ENCODE measurements at regions not wholly inside any gene's neighbourhood (a gene's known extent, or its start where the extent isn't known, plus 50 kb on each side); places are given as distances from the start of the nearest gene placed in this dataset.

DNA sequence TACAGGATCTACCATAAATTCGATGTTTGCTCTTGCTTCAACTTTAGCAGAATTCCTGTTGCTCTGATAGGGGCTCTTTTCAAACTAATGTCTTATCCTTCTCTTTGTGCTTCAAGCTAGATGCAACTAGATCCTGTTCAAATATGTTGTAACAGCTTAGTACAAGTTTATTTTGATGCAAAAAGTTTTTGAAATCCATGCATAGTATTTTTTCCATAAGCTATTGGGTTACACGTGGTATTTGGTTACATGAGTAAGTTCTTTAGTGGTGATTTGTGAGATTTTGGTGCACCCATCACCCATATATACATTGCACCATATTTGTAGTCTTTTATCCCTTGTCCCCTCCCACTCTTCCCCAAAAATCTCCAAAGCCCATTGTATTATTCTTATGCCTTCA, 907.7 kb downstream of the LTN1 start:
- Histone ChIP-seq H3K4me1 (ENCODE audit: insufficient read depth, low read length) (no peaks in the 10 kb centered on the region), H3K9me3 (ENCODE audit: insufficient read depth, low read depth, low read length) (no peaks in the 10 kb centered on the region), H3K36me3 (ENCODE audit: insufficient read depth, low read length) (no peaks in the 10 kb centered on the region), H3K27me3 (ENCODE audit: insufficient read depth, low read length) (no peaks in the 10 kb centered on the region), H3K27ac (ENCODE audit: low read depth, low read length) (no peak overlapping the region), H3K9ac (ENCODE audit: low read depth, low read length) (no peak overlapping the region), H3K4me3 (ENCODE audit: low read length) (no peak overlapping the region)
- 90% methylated on average over 2 of the region's 2 CpGs for WGBS

DNA sequence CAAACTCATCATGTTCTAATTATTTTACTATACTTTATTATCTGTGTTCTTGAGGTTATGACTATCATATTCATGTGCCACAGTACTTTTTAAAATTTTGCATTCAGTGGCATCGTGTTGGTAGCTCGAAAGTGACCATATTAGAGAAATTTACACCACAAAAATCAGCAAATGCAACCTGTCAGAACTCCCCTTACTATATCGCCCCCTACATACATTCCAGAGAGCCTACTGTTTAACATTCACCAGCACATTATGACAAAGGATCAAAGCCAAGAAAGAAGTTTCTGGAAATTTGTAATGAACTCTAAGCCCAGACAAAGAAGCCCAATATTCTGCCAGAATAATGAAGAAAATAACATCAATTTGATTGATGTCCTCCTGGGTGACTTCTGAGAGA, 909.3 kb downstream of the LTN1 start:
- no peak overlapping the region for H3K4me3 ChIP-seq (ENCODE audit: low read length)
- WGBS, result 88% methylated on average over 3 of the region's 3 CpGs
- H3K27me3 ChIP-seq (ENCODE audit: insufficient read depth, low read length), result no peaks in the 10 kb centered on the region
- H3K4me1 ChIP-seq (ENCODE audit: insufficient read depth, low read length), result no peaks in the 10 kb centered on the region
- H3K9ac ChIP-seq (ENCODE audit: low read depth, low read length), result no peak overlapping the region
- H3K36me3 ChIP-seq (ENCODE audit: insufficient read depth, low read length), result no peaks in the 10 kb centered on the region
- H3K27ac ChIP-seq (ENCODE audit: low read depth, low read length), result no peak overlapping the region
- no peaks in the 10 kb centered on the region for H3K9me3 ChIP-seq (ENCODE audit: insufficient read depth, low read depth, low read length)

DNA sequence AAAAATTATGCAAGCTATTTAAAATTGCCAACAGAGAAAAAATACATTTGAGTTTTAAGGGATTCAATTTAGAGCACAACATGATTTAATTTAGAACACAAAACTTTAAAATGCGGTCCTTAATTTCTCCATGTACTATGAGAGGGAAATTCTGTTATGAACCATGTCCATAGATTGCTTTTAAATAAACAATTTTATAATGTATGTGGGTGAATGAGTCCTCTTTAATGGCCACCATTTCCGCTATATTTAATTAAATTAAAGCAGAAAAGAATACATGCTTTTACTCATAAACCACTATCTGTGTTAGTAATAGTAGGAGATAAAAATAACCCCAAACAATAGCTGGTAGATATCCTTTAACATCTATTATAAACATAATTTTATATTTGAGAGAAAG, 914.6 kb downstream of the LTN1 start:
- Histone ChIP-seq H3K36me3 (ENCODE audit: insufficient read depth, low read length) (no peaks in the 10 kb centered on the region), H3K9ac (ENCODE audit: low read depth, low read length) (no peak overlapping the region), H3K4me3 (ENCODE audit: low read length) (no peak overlapping the region), H3K27me3 (ENCODE audit: insufficient read depth, low read length) (no peaks in the 10 kb centered on the region), H3K4me1 (ENCODE audit: insufficient read depth, low read length) (no peaks in the 10 kb centered on the region), H3K9me3 (ENCODE audit: insufficient read depth, low read depth, low read length) (0 out of 2 replicates have a peak, but pooled peaks cover 4% of the 10 kb centered on the region), H3K27ac (ENCODE audit: low read depth, low read length) (no peak overlapping the region)
- WGBS, result no CpG with 5 or more reads among the region's 2 CpGs

DNA sequence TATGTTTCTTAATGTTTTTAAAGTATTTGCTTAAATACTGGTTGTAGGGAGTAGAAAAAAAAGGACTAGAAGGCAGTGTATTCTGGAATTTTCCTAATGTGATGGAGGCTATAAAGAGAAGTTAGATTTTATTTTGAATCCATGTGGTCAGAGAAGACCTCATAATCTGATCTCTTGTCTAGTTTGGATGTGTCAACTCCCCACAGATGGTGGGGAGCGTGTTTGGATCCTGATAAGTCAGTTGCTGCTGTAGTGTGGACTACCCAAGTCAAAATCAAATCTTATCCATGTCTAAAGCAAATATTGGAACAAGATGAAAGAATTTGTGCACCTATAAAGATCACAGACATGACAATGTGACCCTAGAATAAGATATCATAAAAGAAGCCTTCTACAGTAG, 918.0 kb downstream of the LTN1 start:
- Histone ChIP-seq H3K9me3 (ENCODE audit: insufficient read depth, low read depth, low read length) (0 out of 2 replicates have a peak, but pooled peaks cover 8% of the 10 kb centered on the region), H3K36me3 (ENCODE audit: insufficient read depth, low read length) (no peaks in the 10 kb centered on the region), H3K27me3 (ENCODE audit: insufficient read depth, low read length) (no peaks in the 10 kb centered on the region), H3K4me3 (ENCODE audit: low read length) (no peak overlapping the region), H3K4me1 (ENCODE audit: insufficient read depth, low read length) (peaks cover 4% of the 10 kb centered on the region), H3K27ac (ENCODE audit: low read depth, low read length) (no peak overlapping the region), H3K9ac (ENCODE audit: low read depth, low read length) (no peak overlapping the region)
- WGBS, result no CpG with 5 or more reads among the region's 1 CpG

DNA sequence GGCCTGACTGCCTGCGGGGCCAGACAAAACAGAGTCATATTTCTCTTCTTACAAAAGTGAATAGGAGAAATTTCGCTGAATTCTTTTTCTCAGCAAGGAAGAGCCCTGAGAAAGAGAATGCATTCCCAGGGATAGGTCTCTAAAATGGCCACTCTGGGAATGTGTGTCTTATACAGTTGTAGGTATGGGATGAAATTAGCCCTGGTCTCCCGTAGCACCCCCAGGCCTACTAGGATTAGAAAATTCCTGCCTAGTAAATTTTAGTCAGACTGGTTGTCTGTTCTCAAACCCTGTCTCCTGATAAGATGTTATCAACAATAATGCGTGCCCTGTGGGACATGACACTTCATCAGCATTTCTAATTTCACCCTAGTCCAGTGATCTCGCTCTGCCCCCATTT, 920.1 kb downstream of the LTN1 start:
- Histone ChIP-seq H3K9me3 (ENCODE audit: insufficient read depth, low read depth, low read length) (0 out of 2 replicates have a peak, but pooled peaks cover 8% of the 10 kb centered on the region), H3K36me3 (ENCODE audit: insufficient read depth, low read length) (no peaks in the 10 kb centered on the region), H3K4me3 (ENCODE audit: low read length) (no peak overlapping the region), H3K4me1 (ENCODE audit: insufficient read depth, low read length) (peaks cover 19% of the 10 kb centered on the region), H3K27me3 (ENCODE audit: insufficient read depth, low read length) (no peaks in the 10 kb centered on the region), H3K9ac (ENCODE audit: low read depth, low read length) (no peak overlapping the region), H3K27ac (ENCODE audit: low read depth, low read length) (no peak overlapping the region)
- 78% methylated on average over 5 of the region's 5 CpGs for WGBS

DNA sequence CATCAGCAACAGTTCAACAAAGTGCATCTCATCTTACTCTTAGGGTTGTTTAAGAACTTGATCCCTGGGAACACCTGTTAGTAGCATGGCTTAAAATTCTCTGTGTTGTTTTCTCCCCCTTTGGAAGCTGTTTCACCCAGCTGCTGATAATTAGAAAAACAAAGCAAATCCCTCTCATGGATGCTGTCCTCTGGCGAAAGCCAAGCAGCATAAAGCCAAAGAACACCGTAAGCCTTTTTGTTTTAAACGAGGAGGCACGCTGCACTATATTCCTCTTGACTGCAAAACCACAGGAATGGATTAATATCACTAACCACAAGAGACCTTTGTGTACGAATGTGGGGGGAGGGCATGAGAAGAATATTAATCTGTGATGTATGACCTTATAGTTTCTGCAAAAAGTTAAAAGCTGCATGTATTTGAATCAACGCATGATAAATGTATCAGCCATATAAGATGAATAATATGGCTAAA, 923.2 kb downstream of the LTN1 start:
- WGBS, result 33% methylated on average over 6 of the region's 6 CpGs
- H3K4me3 ChIP-seq (ENCODE audit: low read length), result peak overlapping the region; percentile 12; the same call in 1 of the 2 replicates
- H3K9ac ChIP-seq (ENCODE audit: low read depth, low read length), result no peak overlapping the region
- no peaks in the 10 kb centered on the region for H3K36me3 ChIP-seq (ENCODE audit: insufficient read depth, low read length)
- H3K4me1 ChIP-seq (ENCODE audit: insufficient read depth, low read length), result peaks cover 19% of the 10 kb centered on the region
- H3K27me3 ChIP-seq (ENCODE audit: insufficient read depth, low read length), result no peaks in the 10 kb centered on the region
- peak overlapping the region; percentile 54; the same call in 1 of the 2 replicates for H3K27ac ChIP-seq (ENCODE audit: low read depth, low read length)
- 0 out of 2 replicates have a peak, but pooled peaks cover 8% of the 10 kb centered on the region for H3K9me3 ChIP-seq (ENCODE audit: insufficient read depth, low read depth, low read length)

DNA sequence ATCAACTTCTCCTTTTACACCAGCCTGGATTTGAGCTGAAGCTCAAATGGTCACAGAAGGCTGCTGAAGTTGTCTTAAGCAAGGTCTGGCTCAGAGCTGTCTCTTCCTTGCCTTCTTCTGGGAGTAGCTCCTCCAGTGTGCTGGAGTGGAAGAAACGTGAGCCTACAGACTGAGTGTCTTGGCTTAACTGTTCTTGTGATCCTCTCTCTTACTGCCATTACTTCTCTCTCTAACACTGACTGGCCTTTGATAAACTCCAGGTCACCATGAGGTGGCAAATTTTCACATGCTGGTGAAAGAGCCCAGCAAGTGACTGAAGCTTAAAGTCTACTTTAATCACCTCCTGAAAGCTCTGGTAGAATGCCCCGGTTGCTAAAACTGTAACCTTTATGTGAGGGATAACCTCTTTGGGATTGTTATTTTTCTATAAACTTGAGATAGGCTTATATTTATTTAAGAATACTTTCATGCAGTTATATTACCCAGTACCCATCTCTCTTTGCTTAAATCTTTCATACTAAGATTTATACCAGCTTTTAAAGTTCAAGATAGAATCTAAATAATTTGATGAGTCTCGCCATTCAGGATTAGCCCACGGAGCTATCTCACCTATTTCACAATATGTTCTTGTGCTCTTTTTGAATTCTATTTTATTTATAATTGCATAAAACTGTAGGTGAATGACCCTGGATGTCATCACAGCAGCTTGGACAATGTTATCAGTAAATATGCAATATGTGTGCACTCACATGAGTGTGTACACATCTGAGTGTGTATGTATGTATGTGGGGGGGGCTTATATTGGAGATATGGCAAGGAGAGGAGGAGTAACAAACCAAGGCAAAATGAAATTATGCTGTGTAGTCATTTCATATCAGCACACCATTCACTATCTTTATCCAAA, 924.0 kb downstream of the LTN1 start:
- Histone ChIP-seq H3K4me3 (ENCODE audit: low read length) (no peak overlapping the region), H3K36me3 (ENCODE audit: insufficient read depth, low read length) (no peaks in the 10 kb centered on the region), H3K27me3 (ENCODE audit: insufficient read depth, low read length) (no peaks in the 10 kb centered on the region), H3K9ac (ENCODE audit: low read depth, low read length) (no peak overlapping the region), H3K4me1 (ENCODE audit: insufficient read depth, low read length) (peaks cover 19% of the 10 kb centered on the region), H3K27ac (ENCODE audit: low read depth, low read length) (no peak overlapping the region; the same call in 1 of the 2 replicates), H3K9me3 (ENCODE audit: insufficient read depth, low read depth, low read length) (0 out of 2 replicates have a peak, but pooled peaks cover 8% of the 10 kb centered on the region)
- WGBS, result 76% methylated on average over 2 of the region's 4 CpGs

DNA sequence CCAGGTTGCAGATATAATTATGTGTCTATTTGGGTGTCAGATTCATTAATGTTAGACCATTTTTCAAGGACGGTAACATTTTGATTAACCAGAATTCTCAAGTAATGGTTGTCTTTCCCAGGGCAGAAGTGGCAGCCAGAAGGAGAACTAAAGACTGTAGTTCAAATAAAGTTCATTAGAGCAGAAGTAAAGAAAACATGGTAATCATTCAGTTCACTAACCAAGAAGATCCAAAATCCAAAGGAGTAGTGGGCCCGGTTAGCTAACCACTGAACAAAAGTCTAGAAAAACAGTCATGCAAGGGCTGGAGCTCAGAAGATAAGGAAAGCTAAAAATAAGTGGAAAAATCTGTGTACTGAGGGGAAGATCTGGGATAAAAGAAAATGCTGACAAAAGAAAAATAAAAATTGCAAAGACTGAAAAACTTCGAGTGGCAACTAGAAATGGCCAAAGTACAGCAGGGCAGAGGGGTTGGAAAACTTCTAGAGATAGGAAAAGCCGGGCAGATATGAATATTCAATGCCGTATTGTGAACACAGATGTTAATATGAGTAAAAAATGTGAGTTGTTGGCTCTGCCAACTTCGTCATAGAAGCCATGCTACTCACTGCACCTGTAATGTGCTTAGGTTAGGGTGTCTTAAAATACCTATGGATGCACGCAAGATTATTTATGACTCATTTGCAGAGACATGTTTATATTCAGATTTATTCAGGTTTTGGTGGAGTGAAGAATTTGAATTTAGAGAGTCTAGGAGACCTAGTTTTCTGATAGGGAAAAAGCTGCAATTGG, 925.9 kb downstream of the LTN1 start:
- Histone ChIP-seq H3K36me3 (ENCODE audit: insufficient read depth, low read length) (no peaks in the 10 kb centered on the region), H3K9ac (ENCODE audit: low read depth, low read length) (no peak overlapping the region), H3K9me3 (ENCODE audit: insufficient read depth, low read depth, low read length) (no peaks in the 10 kb centered on the region), H3K27me3 (ENCODE audit: insufficient read depth, low read length) (no peaks in the 10 kb centered on the region), H3K4me3 (ENCODE audit: low read length) (no peak overlapping the region), H3K27ac (ENCODE audit: low read depth, low read length) (no peak overlapping the region), H3K4me1 (ENCODE audit: insufficient read depth, low read length) (peaks cover 24% of the 10 kb centered on the region)
- 97% methylated on average over 7 of the region's 7 CpGs for WGBS

DNA sequence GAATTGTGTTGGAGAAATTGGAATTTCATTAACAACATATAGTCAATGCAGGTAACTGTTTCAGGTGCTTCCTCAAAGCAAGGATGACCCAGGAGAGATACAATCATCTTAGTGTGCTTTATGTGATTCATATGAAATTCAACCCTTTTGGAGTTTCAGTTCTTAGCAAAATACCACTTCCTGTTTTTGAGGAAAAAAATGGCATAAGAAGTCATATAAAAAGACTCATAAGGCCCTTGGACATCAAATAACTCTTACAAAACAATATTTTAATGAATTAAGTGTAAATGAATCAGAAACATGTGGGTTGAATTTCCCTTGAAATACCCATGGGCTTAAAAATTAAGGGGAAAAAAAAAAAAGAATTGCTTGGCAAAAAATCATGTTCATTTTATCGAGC, 926.6 kb downstream of the LTN1 start:
- H3K27me3 ChIP-seq (ENCODE audit: insufficient read depth, low read length), result no peaks in the 10 kb centered on the region
- H3K9me3 ChIP-seq (ENCODE audit: insufficient read depth, low read depth, low read length), result no peaks in the 10 kb centered on the region
- H3K36me3 ChIP-seq (ENCODE audit: insufficient read depth, low read length), result no peaks in the 10 kb centered on the region
- no peak overlapping the region for H3K9ac ChIP-seq (ENCODE audit: low read depth, low read length)
- peaks cover 24% of the 10 kb centered on the region for H3K4me1 ChIP-seq (ENCODE audit: insufficient read depth, low read length)
- 100% methylated on average over 1 of the region's 1 CpG for WGBS
- no peak overlapping the region for H3K4me3 ChIP-seq (ENCODE audit: low read length)
- no peak overlapping the region for H3K27ac ChIP-seq (ENCODE audit: low read depth, low read length)

DNA sequence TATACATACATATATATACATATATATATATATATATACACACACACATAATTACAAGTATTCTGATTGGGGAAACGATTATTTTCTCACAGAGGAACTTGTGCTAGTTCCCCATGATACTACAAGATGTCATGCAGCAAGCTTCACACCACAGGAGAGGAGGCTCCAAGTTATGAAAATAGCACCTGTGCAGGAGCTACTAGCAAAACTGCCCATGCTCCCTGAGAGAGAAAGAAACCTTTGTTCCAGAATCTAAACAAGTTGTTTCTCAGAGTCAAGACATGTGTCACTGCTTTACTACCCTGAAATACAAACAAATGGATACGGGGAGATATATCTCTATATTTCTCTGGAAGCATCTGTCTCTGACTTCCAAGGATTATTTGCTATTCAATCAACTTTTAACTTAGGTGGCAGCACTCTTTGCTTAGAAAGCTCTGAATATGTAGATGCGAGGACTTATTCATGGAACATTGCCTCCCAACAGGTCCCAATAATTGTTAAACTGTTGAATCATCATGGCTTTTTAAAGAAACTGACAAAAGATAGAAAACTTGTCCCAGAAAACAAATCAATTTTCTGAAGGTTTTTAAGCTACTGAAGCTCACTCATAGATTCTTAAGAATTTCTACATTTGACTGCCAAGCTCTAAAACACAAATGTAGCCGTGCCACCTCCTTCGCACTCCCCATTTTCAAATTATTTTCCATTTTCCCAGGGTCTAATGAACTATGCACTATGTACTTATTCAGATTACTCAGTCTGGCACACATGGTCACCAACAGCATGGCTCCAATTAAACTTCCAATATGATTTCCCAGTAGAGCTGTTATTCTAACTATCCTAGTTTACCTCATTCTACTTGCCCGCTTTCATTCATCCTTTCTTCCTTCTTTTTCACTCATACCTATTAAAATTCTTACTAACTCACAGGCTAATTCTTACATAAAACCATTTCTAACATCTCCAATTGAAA, 929.1 kb downstream of the LTN1 start:
- Histone ChIP-seq H3K27me3 (ENCODE audit: insufficient read depth, low read length) (no peaks in the 10 kb centered on the region), H3K4me3 (ENCODE audit: low read length) (no peak overlapping the region), H3K9me3 (ENCODE audit: insufficient read depth, low read depth, low read length) (no peaks in the 10 kb centered on the region), H3K4me1 (ENCODE audit: insufficient read depth, low read length) (peaks cover 10% of the 10 kb centered on the region), H3K9ac (ENCODE audit: low read depth, low read length) (no peak overlapping the region), H3K36me3 (ENCODE audit: insufficient read depth, low read length) (no peaks in the 10 kb centered on the region), H3K27ac (ENCODE audit: low read depth, low read length) (no peak overlapping the region)
- 95% methylated on average over 6 of the region's 6 CpGs for WGBS
